Peyer's patch (tissue), 4 donors: ENCODE measurements at regions not wholly inside any gene's neighbourhood (a gene's known extent, or its start where the extent isn't known, plus 50 kb on each side); places are given as distances from the start of the nearest gene placed in this dataset.
"Not testable (repeated sequence)": the region's sequence is repeated elsewhere in the genome, so short reads cannot be mapped to it uniquely, and the experiment has no call there.

Source experiments
- DNase-seq, 3 donors: peaks; one replicate each; pipeline ENCODE4 v3.0.0-alpha.2; 2017 to 2019
- H3K27ac ChIP-seq, 4 donors: fragments of 200-600 bp; sonication (generic); one replicate each; pipeline ENCODE4 v1.5.1; 2016 to 2019
- H3K27me3 ChIP-seq, 2 donors: fragments of 200-600 bp; sonication (generic); one replicate each; pipeline ENCODE4 v1.5.1; 2019
- H3K36me3 ChIP-seq, 3 donors: fragments of 200-600 bp; sonication (generic); one replicate each; pipeline ENCODE4 v1.5.1; 2016 to 2019
- H3K4me1 ChIP-seq, 4 donors: fragments of 200-600 bp; sonication (generic); one replicate each; pipeline ENCODE4 v1.5.1; 2016 to 2019
- H3K4me3 ChIP-seq, 4 donors: fragments of 200-600 bp; sonication (generic); 1 replicate in 3 of 4; 2 replicates in 1 of 4; pipeline ENCODE4 v1.5.1; 2016 to 2019; ENCODE audit warnings: mild to moderate bottlenecking in 1 of 4
- H3K9me3 ChIP-seq, 4 donors: fragments of 200-600 bp; sonication (generic); one replicate each; pipeline ENCODE4 v1.5.1; 2016 to 2019; ENCODE audit warnings: mild to moderate bottlenecking in 1 of 4
- POLR2A ChIP-seq, 2 donors: fragments of 450-650 bp; IDR thresholded peaks; one replicate each; pipeline ENCODE4 v1.5.1; 2017; ENCODE audit warnings: antibody characterized with exemption in 2 of 2, mild to moderate bottlenecking in 2 of 2, moderate library complexity in 2 of 2
- TF ChIP-seq, protein P1 (sequence below), 6 experiments: fragments of 450-650 bp in 4 of 6; fragments of 200-600 bp in 2 of 6; sonication (generic) in 1 of 6; IDR thresholded peaks; one replicate each; pipeline ENCODE4 v1.5.1; 2017 to 2019; ENCODE audit warnings: antibody characterized with exemption in 6 of 6, mild to moderate bottlenecking in 3 of 6, moderate library complexity in 1 of 6

- no peaks in the 10 kb centered on the region for H3K36me3 ChIP-seq
- TF ChIP-seq, protein P1, sequence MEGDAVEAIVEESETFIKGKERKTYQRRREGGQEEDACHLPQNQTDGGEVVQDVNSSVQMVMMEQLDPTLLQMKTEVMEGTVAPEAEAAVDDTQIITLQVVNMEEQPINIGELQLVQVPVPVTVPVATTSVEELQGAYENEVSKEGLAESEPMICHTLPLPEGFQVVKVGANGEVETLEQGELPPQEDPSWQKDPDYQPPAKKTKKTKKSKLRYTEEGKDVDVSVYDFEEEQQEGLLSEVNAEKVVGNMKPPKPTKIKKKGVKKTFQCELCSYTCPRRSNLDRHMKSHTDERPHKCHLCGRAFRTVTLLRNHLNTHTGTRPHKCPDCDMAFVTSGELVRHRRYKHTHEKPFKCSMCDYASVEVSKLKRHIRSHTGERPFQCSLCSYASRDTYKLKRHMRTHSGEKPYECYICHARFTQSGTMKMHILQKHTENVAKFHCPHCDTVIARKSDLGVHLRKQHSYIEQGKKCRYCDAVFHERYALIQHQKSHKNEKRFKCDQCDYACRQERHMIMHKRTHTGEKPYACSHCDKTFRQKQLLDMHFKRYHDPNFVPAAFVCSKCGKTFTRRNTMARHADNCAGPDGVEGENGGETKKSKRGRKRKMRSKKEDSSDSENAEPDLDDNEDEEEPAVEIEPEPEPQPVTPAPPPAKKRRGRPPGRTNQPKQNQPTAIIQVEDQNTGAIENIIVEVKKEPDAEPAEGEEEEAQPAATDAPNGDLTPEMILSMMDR (IDR thresholded peaks at IDR 0.05) = no peak
- TF ChIP-seq POLR2A (IDR thresholded peaks at IDR 0.05) = no peak
- H3K27ac ChIP-seq = no peak overlapping the region
- H3K27me3 ChIP-seq = no peaks in the 10 kb centered on the region
- H3K4me1 ChIP-seq = no peaks in the 10 kb centered on the region
- no peak for DNase-seq
- H3K4me3 ChIP-seq = no peak overlapping the region
- no peaks in the 10 kb centered on the region for H3K9me3 ChIP-seq
These were observed 75.0 kb upstream of the ANKRD28 start for GRCh38 chr3:15872807-15873206.

GRCh38 chr3:15873415-15873814 lies 75.6 kb upstream of the ANKRD28 start:
- no peak overlapping the region for H3K4me3 ChIP-seq
- H3K27me3 ChIP-seq = no peaks in the 10 kb centered on the region
- no peak for DNase-seq
- TF ChIP-seq, protein P1 (IDR thresholded peaks at IDR 0.05) = no peak
- TF ChIP-seq POLR2A (IDR thresholded peaks at IDR 0.05) = no peak
- H3K9me3 ChIP-seq = no peaks in the 10 kb centered on the region
- H3K36me3 ChIP-seq = no peaks in the 10 kb centered on the region
- no peak overlapping the region for H3K27ac ChIP-seq
- no peaks in the 10 kb centered on the region for H3K4me1 ChIP-seq

DNA sequence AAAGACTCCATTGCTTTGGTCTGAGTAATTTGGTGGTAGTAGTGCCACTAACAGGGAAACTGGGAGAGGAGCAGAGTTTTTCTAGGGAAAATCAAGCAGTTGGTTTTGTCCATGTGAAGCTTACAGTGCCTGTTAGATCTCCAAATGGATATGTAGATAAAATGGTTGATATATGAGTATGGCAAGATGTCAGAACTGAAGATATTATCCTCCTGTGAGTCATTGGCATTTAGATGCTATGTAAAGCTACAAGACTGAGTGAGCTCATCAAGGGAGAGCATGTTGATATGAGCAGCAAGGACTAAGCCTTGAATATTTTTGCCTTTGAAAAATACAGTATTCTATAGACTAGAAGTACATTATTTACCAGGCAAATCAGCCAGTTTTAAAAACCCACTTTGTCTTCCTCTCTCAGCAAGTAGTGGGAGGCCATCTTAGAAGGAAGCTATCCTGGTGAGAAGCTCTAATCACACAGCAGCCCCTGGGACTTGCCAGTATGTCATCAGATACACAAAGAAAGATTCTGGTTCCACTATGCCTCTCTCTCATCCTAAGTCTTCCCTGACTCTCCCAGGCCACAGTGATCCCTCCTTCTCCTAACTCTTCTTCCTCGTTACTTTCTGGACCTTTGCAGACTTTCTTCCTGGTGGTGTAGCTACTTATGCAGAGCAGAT lies 77.4 kb upstream of the ANKRD28 start:
- Histone ChIP-seq H3K9me3 (no peaks in the 10 kb centered on the region), H3K36me3 (no peaks in the 10 kb centered on the region)
- TF ChIP-seq, protein P1 (IDR thresholded peaks at IDR 0.05) = no peak
- no peak for TF ChIP-seq POLR2A (IDR thresholded peaks at IDR 0.05)

GRCh38 chr3:15876669-15877068 lies 78.9 kb upstream of the ANKRD28 start:
- Histone ChIP-seq H3K4me1 (no peaks in the 10 kb centered on the region), H3K9me3 (no peaks in the 10 kb centered on the region), H3K27ac (no peak overlapping the region), H3K4me3 (no peak overlapping the region), H3K36me3 (no peaks in the 10 kb centered on the region), H3K27me3 (no peaks in the 10 kb centered on the region)
- DNase-seq = no peak
- no peak for TF ChIP-seq POLR2A (IDR thresholded peaks at IDR 0.05)
- TF ChIP-seq, protein P1 (IDR thresholded peaks at IDR 0.05) = no peak

More for the DNA sequence above, 77.4 kb upstream of the ANKRD28 start:
- no peak overlapping the region for H3K4me3 ChIP-seq
- no peaks in the 10 kb centered on the region for H3K27me3 ChIP-seq
- DNase-seq = no peak
- H3K4me1 ChIP-seq = no peaks in the 10 kb centered on the region
- no peak overlapping the region for H3K27ac ChIP-seq

- Histone ChIP-seq H3K27me3 (no peaks in the 10 kb centered on the region), H3K27ac (no peak overlapping the region), H3K36me3 (no peaks in the 10 kb centered on the region), H3K9me3 (no peaks in the 10 kb centered on the region), H3K4me1 (no peaks in the 10 kb centered on the region), H3K4me3 (no peak overlapping the region)
- TF ChIP-seq, protein P1 (IDR thresholded peaks at IDR 0.05) = no peak
- no peak for TF ChIP-seq POLR2A (IDR thresholded peaks at IDR 0.05)
- no peak for DNase-seq
These were observed 80.0 kb upstream of the ANKRD28 start for GRCh38 chr3:15877813-15878212.

DNA sequence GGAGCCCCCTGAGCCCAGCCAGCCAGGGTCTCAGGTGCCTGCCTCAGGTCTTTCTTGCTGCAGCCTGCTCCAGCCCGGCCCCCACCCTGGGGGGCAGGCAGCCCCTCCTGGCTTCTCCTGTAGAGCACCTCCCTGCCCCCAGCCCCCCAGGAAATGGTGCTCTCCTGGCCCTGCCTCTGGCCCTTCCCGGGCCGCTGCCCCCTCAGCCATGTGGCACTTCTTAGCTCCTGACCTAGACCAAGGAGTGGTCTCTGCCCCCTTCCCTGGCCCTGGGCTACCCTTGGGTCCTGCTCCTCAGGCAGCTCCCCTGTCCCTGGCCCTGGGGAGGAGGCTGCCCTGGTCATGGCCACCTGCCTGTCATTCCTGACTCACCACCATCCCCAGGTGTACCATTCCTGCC lies 82.0 kb upstream of the ANKRD28 start:
- H3K27ac ChIP-seq, H3K4me1 ChIP-seq, H3K36me3 ChIP-seq, H3K4me3 ChIP-seq, H3K27me3 ChIP-seq, DNase-seq, H3K9me3 ChIP-seq: not testable (repeated sequence)
